GM23338 (cell line): ENCODE measurements at regions not wholly inside any gene's neighbourhood (a gene's known extent, or its start where the extent isn't known, plus 50 kb on each side); places are given as distances from the start of the nearest gene placed in this dataset.

Experiments used
- ATAC-seq: fragments of 200-7000 bp; cut with Tn5 transposase; 3 replicates; pipeline ENCODE4 v1.9.1; 2020
- DNase-seq: peaks from one replicate; pipeline ENCODE4 v3.0.0-alpha.2; 2015; ENCODE audit warnings: low spot score
- H2AFZ ChIP-seq: fragments of 200-600 bp; sonication (generic); 2 replicates; pipeline ENCODE4 v1.8.0; 2016; ENCODE audit warnings: antibody characterized with exemption, mild to moderate bottlenecking, moderate library complexity
- H3F3A ChIP-seq: fragments of 200-600 bp; sonication (generic); replicated peaks from 2 replicates; pipeline ENCODE4 v1.8.0; 2017; ENCODE audit warnings: antibody characterized with exemption, mixed run types, low read depth
- H3K27ac ChIP-seq: fragments of 200-600 bp; sonication (generic); 2 replicates; pipeline ENCODE4 v1.6.1; 2016; ENCODE audit warnings: low read depth
- H3K27me3 ChIP-seq: fragments of 200-600 bp; sonication (generic); 2 replicates; pipeline ENCODE4 v1.8.0; 2016; ENCODE audit warnings: mild to moderate bottlenecking, mixed run types, moderate library complexity; ENCODE audit not compliant: insufficient read depth
- H3K36me3 ChIP-seq: fragments of 200-600 bp; sonication (generic); 2 replicates; pipeline ENCODE4 v1.8.0; 2016; ENCODE audit warnings: mild to moderate bottlenecking; ENCODE audit not compliant: insufficient read depth
- H3K4me1 ChIP-seq: fragments of 200-600 bp; sonication (generic); 2 replicates; pipeline ENCODE4 v1.8.0; 2016; ENCODE audit warnings: mild to moderate bottlenecking, moderate library complexity; ENCODE audit not compliant: insufficient read depth
- H3K4me2 ChIP-seq: fragments of 200-600 bp; sonication (generic); 2 replicates; pipeline ENCODE4 v1.7.1; 2017; ENCODE audit warnings: mixed run types
- H3K4me3 ChIP-seq: fragments of 200-600 bp; sonication (generic); 2 replicates; pipeline ENCODE4 v1.6.1; 2016; ENCODE audit warnings: mixed run types
- H3K79me2 ChIP-seq: fragments of 200-600 bp; sonication (generic); replicated peaks from 2 replicates; pipeline ENCODE4 v1.8.0; 2017; ENCODE audit warnings: mild to moderate bottlenecking; ENCODE audit not compliant: insufficient read depth
- H3K9me2 ChIP-seq: fragments of 200-600 bp; sonication (generic); 2 replicates; pipeline ENCODE4 v1.8.0; 2017; ENCODE audit not compliant: insufficient read depth
- H4K20me1 ChIP-seq: fragments of 200-600 bp; sonication (generic); replicated peaks from 2 replicates; pipeline ENCODE4 v1.8.0; 2017; ENCODE audit warnings: mild to moderate bottlenecking; ENCODE audit not compliant: insufficient read depth
- H3K27ac Mint-ChIP-seq: 2 replicates; pipeline ENCODE4 v1.8.0; 2020; ENCODE audit warnings: inconsistent platforms, mild to moderate bottlenecking, moderate library complexity, mixed read lengths
- H3K27me3 Mint-ChIP-seq: 3 replicates; pipeline ENCODE4 v1.8.0; 2022; ENCODE audit warnings: low read depth, mild to moderate bottlenecking, moderate library complexity, mixed read lengths, inconsistent platforms; ENCODE audit not compliant: insufficient read depth, poor library complexity
- H3K36me3 Mint-ChIP-seq: 3 replicates; pipeline ENCODE4 v1.8.0; 2021; ENCODE audit warnings: low read depth, mild to moderate bottlenecking, inconsistent platforms, moderate library complexity, mixed read lengths
- H3K4me1 Mint-ChIP-seq: 3 replicates; pipeline ENCODE4 v1.8.0; 2020; ENCODE audit warnings: mild to moderate bottlenecking, inconsistent platforms, mixed read lengths
- H3K4me3 Mint-ChIP-seq: 3 replicates; pipeline ENCODE4 v1.8.0; 2021; ENCODE audit warnings: moderate library complexity, mild to moderate bottlenecking, inconsistent platforms, mixed read lengths
- H3K9me3 Mint-ChIP-seq: 3 replicates; pipeline ENCODE4 v1.8.0; 2020; ENCODE audit warnings: moderate library complexity, mild to moderate bottlenecking, inconsistent platforms, mixed read lengths
- EZH2 ChIP-seq: fragments of 200-600 bp; sonication (generic); IDR thresholded peaks from one replicate; pipeline ENCODE4 v1.8.0; 2017; ENCODE audit warnings: antibody characterized with exemption, mild to moderate bottlenecking, low read depth; ENCODE audit not compliant: unreplicated experiment
- POLR2AphosphoS5 ChIP-seq: IDR thresholded peaks from 2 replicates; pipeline ENCODE4 v1.6.1; 2016; ENCODE audit warnings: antibody characterized with exemption, low read depth
- ZNF462 ChIP-seq: fragments of 250-450 bp; sonication (Bioruptor Pico); IDR thresholded peaks from 2 replicates; pipeline ENCODE4 v1.5.0; 2020; ENCODE audit warnings: mild to moderate bottlenecking, moderate library complexity

- H3K4me1 Mint-ChIP-seq, result peaks cover 37% of the 10 kb centered on the region
- DNase-seq (peak; percentile 76), ATAC-seq (peak; percentile 13)
Measured at GRCh38 chr9:129333617-129334104, 155.6 kb upstream of the IER5L start.

More at GRCh38 chr9:129333617-129334104, 155.6 kb upstream of the IER5L start:
- Mint-ChIP-seq H3K36me3 (peaks cover 6% of the 10 kb centered on the region; the same call in 1 of the 3 replicates), H3K9me3 (peaks cover 13% of the 10 kb centered on the region; the same call in 2 of the 3 replicates), H3K27me3 (peaks cover 15% of the 10 kb centered on the region), H3K4me3 (peak overlapping the region; percentile 60), H3K27ac (peak overlapping the region; percentile 99)
- no peaks in the 10 kb centered on the region; the same call in 1 of the 2 replicates for H3K9me2 ChIP-seq
- no peaks in the 10 kb centered on the region for H3K79me2 ChIP-seq
- TF ChIP-seq POLR2AphosphoS5 (peak; percentile 42; the same call in 1 of the 2 replicates), EZH2 (no peak), ZNF462 (CRISPR knock-in tag) (peak; percentile 28; the same call in 1 of the 2 replicates)
- H3K4me2 ChIP-seq, result peak overlapping the region; percentile 82
- H3F3A ChIP-seq, result peaks cover 35% of the 10 kb centered on the region
- no peak overlapping the region for H2AFZ ChIP-seq
- H3K4me3 ChIP-seq, result peak overlapping the region; percentile 49
- peak overlapping the region; percentile 99 for H3K27ac ChIP-seq
- H4K20me1 ChIP-seq, result no peaks in the 10 kb centered on the region
- no peaks in the 10 kb centered on the region for H3K27me3 ChIP-seq
- H3K36me3 ChIP-seq, result no peaks in the 10 kb centered on the region
- H3K4me1 ChIP-seq, result peaks cover 33% of the 10 kb centered on the region
